Neural cell (in vitro differentiated cells): ENCODE measurements at regions not wholly inside any gene's neighbourhood (a gene's known extent, or its start where the extent isn't known, plus 50 kb on each side); places are given as distances from the start of the nearest gene placed in this dataset.

Source experiments
- EZH2 ChIP-seq: fragments of 200-600, 300-800 bp; shearing (Covaris generic), sonication (generic); IDR thresholded peaks from 2 replicates; pipeline ENCODE4 v1.6.1; 2014; ENCODE audit warnings: antibody characterized with exemption, low read length, borderline replicate concordance, mild to moderate bottlenecking; ENCODE audit not compliant: insufficient read depth, poor library complexity, severe bottlenecking
- POLR2AphosphoS5 ChIP-seq: IDR thresholded peaks from 2 replicates; pipeline ENCODE4 v1.6.1; 2012
- SMC3 ChIP-seq: fragments of 450-650 bp; conservative IDR thresholded peaks from 2 replicates; pipeline ENCODE4 v1.6.1; 2014; ENCODE audit warnings: antibody characterized with exemption, mild to moderate bottlenecking, moderate library complexity; ENCODE audit not compliant: poor library complexity
- TAF1 ChIP-seq: IDR thresholded peaks from 2 replicates; pipeline ENCODE4 v1.6.1; 2012; ENCODE audit warnings: low read depth
- TF ChIP-seq, protein P1 (sequence below): fragments of 450-650 bp; IDR thresholded peaks from 2 replicates; pipeline ENCODE4 v1.5.1; 2014; ENCODE audit warnings: antibody characterized with exemption, mild to moderate bottlenecking, moderate library complexity; ENCODE audit not compliant: poor library complexity, severe bottlenecking

DNA sequence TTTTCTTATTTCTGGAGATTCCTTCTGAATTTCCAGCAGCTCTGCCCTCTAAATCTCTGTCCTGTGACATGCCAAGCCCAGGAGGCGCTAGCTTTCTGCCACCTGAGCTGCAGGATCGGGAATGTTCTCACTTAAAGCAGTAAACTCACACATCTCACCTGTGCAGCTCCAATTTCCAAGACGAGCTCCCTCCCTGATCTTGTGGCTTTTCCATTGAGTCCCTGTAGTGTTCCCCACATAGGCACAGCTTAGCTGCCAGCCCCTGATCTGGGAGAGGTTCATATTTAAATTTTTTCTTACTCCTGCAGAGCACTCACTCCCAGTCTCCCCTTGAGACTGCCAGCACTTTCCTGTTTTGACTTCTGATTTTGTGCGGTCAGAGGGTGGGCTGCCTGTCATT, 479.3 kb downstream of the GLRX3 start:
- TF ChIP-seq, protein P1, sequence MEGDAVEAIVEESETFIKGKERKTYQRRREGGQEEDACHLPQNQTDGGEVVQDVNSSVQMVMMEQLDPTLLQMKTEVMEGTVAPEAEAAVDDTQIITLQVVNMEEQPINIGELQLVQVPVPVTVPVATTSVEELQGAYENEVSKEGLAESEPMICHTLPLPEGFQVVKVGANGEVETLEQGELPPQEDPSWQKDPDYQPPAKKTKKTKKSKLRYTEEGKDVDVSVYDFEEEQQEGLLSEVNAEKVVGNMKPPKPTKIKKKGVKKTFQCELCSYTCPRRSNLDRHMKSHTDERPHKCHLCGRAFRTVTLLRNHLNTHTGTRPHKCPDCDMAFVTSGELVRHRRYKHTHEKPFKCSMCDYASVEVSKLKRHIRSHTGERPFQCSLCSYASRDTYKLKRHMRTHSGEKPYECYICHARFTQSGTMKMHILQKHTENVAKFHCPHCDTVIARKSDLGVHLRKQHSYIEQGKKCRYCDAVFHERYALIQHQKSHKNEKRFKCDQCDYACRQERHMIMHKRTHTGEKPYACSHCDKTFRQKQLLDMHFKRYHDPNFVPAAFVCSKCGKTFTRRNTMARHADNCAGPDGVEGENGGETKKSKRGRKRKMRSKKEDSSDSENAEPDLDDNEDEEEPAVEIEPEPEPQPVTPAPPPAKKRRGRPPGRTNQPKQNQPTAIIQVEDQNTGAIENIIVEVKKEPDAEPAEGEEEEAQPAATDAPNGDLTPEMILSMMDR = no peak
- no peak for TF ChIP-seq POLR2AphosphoS5
- no peak for TF ChIP-seq EZH2
- TF ChIP-seq SMC3 = no peak
- TF ChIP-seq TAF1 = no peak
